ENCODE measurements at regions not wholly inside any gene's neighbourhood (a gene's known extent, or its start where the extent isn't known, plus 50 kb on each side); places are given as distances from the start of the nearest gene placed in this dataset.
A peak's percentile ranks its signal among the peaks of the same experiment; 100 is the strongest.

DNA sequence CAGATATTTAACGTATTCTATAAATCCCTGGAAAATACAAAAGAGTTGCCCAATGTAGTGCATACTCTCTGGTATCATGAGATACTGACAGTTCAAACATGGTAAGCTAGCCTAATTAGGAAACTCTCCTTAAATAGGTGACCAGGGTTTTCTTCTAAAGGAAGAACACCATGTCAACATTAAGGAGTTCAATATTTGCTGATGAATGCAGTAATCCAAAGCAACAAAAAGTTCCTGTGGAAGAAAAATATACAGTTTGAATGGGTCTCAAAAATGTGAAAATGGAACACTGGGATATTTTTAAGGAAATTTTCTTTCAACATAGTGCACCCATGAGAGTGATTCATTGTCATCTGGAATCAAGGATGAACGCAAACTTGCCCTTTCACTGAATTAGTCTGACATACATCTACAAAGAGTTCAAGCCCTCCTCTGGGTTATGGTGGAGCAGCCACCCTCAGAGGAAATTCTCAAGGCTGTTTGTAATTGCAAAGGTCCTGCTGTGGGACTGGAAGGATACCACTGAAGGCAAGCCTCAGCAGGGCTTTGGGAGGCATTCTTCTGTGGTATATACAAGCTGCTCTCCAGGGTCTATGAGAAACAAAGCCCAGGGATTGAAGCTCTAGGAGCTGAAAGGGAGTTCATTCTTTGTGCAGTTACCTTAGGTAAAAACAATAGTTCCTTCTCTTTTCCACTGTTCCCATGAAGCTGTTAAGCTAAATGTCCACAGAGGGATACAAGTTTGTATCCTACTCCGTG is 700.3 kb downstream of the TUSC7 start:
- Histone ChIP-seq H3K9me2 (ENCODE audit: insufficient read depth) (no peaks in the 10 kb centered on the region), H3K4me3 (no peak overlapping the region), H3K4me1 (ENCODE audit: insufficient read depth) (peaks cover 30% of the 10 kb centered on the region), H3K9me3 (ENCODE audit: low read depth) (no peaks in the 10 kb centered on the region), H4K20me1 (ENCODE audit: insufficient read depth) (no peaks in the 10 kb centered on the region), H3F3A (ENCODE audit: insufficient read depth) (peaks cover 16% of the 10 kb centered on the region), H3K9ac (no peak overlapping the region), H3K27me3 (replicated peaks; ENCODE audit: insufficient read depth) (no peaks in the 10 kb centered on the region), H3K4me2 (ENCODE audit: unreplicated experiment) (peak overlapping the region; percentile 36), H2AFZ (peak overlapping the region; percentile 38; the same call in 1 of the 2 replicates), H3K27ac (0 out of 2 replicates have a peak overlapping the region, but pooled peaks have one; percentile 18), H3K36me3 (ENCODE audit: low read depth) (no peaks in the 10 kb centered on the region), H3K79me2 (ENCODE audit: insufficient read depth) (no peaks in the 10 kb centered on the region)
- in situ Hi-C loops (cut with MboI) = no loop called here
- 73 to 77% methylated on average over 3 of the region's 3 CpGs for WGBS, 2 experiments (ENCODE audit: low coverage in 1 of 2, low lambda C conversion rate in 2 of 2, missing lambda C conversion rate in 2 of 2)
- DNase-seq = peak; percentile 35
- TF ChIP-seq EZH2phosphoT487 (IDR thresholded peaks at IDR 0.05; ENCODE audit: insufficient read depth, low read depth) = no peak

DNA sequence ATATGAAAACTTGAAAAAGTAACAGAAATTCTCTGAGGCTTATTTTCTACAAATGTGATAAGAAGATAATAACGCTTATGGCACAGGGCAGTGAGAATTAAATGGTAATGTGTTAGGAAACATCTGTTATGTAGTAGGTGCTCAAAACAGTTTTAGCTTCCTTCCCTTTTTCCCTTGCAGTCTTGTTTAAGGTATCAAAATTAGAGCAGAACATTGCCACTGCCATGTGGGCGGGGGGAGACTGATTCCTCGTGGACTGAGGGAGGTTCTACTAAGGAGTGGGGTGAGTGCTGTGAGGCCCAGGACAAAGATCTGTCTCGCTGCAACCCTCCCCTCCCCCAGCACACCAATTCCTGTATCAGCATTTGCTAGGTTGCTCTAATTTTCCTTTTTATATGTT is 702.4 kb downstream of the TUSC7 start:
- H3K79me2 ChIP-seq (ENCODE audit: insufficient read depth) = no peaks in the 10 kb centered on the region
- DNase-seq = no peak
- WGBS, 2 experiments (ENCODE audit: low coverage in 1 of 2, low lambda C conversion rate in 2 of 2, missing lambda C conversion rate in 2 of 2) = 64% methylated on average over 4 of the region's 4 CpGs
- H3K4me2 ChIP-seq (ENCODE audit: unreplicated experiment) = no peak overlapping the region
- no peaks in the 10 kb centered on the region for H3K9me3 ChIP-seq (ENCODE audit: low read depth)
- no peak overlapping the region for H3K9ac ChIP-seq
- peaks cover 31% of the 10 kb centered on the region for H3K4me1 ChIP-seq (ENCODE audit: insufficient read depth)
- TF ChIP-seq EZH2phosphoT487 (IDR thresholded peaks at IDR 0.05; ENCODE audit: insufficient read depth, low read depth) (no peak), EZH2 (IDR thresholded peaks at IDR 0.05; ENCODE audit: insufficient read depth, poor library complexity, severe bottlenecking) (no peak)
- H3K9me2 ChIP-seq (ENCODE audit: insufficient read depth) = no peaks in the 10 kb centered on the region
- H3K4me3 ChIP-seq = no peak overlapping the region
- no peak overlapping the region for H3K27ac ChIP-seq
- no peaks in the 10 kb centered on the region for H3K36me3 ChIP-seq (ENCODE audit: low read depth)
- H3F3A ChIP-seq (ENCODE audit: insufficient read depth) = peaks cover 16% of the 10 kb centered on the region
- no peaks in the 10 kb centered on the region for H4K20me1 ChIP-seq (ENCODE audit: insufficient read depth)
- H2AFZ ChIP-seq = no peak overlapping the region
- in situ Hi-C loops (cut with MboI) = no loop called here
- no peaks in the 10 kb centered on the region for H3K27me3 ChIP-seq (replicated peaks; ENCODE audit: insufficient read depth)

DNA sequence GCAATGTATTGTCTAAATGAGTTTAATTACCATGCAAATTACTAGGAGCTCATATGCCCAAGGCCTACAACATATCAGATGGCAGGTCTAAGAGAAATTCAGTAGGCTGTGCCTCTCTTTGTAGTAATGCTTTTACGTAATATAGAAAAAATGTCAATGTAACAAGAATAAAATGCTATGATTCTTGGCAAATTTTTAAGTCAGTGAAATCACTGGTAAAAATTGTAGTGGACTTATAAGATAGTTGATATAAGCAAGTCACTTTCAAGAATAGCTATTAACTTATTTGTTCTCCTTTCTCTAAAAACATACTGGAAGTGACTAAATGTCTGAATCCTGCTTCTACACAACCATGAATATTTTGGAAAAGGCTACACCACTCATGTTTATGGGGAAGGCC is 707.8 kb downstream of the TUSC7 start:
- 0 out of 2 replicates have a peak, but pooled peaks cover 3% of the 10 kb centered on the region for H3K9me2 ChIP-seq (ENCODE audit: insufficient read depth)
- H3K4me2 ChIP-seq (ENCODE audit: unreplicated experiment) = no peak overlapping the region
- no peak overlapping the region for H2AFZ ChIP-seq
- H3K27me3 ChIP-seq (replicated peaks; ENCODE audit: insufficient read depth) = no peaks in the 10 kb centered on the region
- no peaks in the 10 kb centered on the region; the same call in 1 of the 2 replicates for H3F3A ChIP-seq (ENCODE audit: insufficient read depth)
- WGBS, 2 experiments (ENCODE audit: low coverage in 1 of 2, low lambda C conversion rate in 2 of 2, missing lambda C conversion rate in 2 of 2) = 57 to 63% methylated on average over 1 of the region's 1 CpG
- no peaks in the 10 kb centered on the region for H3K36me3 ChIP-seq (ENCODE audit: low read depth)
- H3K9me3 ChIP-seq (ENCODE audit: low read depth) = no peaks in the 10 kb centered on the region
- peaks cover 6% of the 10 kb centered on the region; the same call in 1 of the 2 replicates for H3K4me1 ChIP-seq (ENCODE audit: insufficient read depth)
- H4K20me1 ChIP-seq (ENCODE audit: insufficient read depth) = no peaks in the 10 kb centered on the region
- DNase-seq = peak; percentile 32
- no peaks in the 10 kb centered on the region for H3K79me2 ChIP-seq (ENCODE audit: insufficient read depth)
- H3K4me3 ChIP-seq = no peak overlapping the region
- in situ Hi-C loops (cut with MboI) = no loop called here
- H3K9ac ChIP-seq = no peak overlapping the region
- TF ChIP-seq EZH2phosphoT487 (IDR thresholded peaks at IDR 0.05; ENCODE audit: insufficient read depth, low read depth) (no peak), EZH2 (IDR thresholded peaks at IDR 0.05; ENCODE audit: insufficient read depth, poor library complexity, severe bottlenecking) (no peak)
- no peak overlapping the region for H3K27ac ChIP-seq

GRCh38 chr3:117427081-117427480 is 717.5 kb downstream of the TUSC7 start:
- no peak overlapping the region for H3K4me3 ChIP-seq
- no peaks in the 10 kb centered on the region for H4K20me1 ChIP-seq (ENCODE audit: insufficient read depth)
- no peak overlapping the region for H3K9ac ChIP-seq
- no peaks in the 10 kb centered on the region for H3K9me3 ChIP-seq (ENCODE audit: low read depth)
- H3K9me2 ChIP-seq (ENCODE audit: insufficient read depth) = no peaks in the 10 kb centered on the region
- H3K79me2 ChIP-seq (ENCODE audit: insufficient read depth) = no peaks in the 10 kb centered on the region
- no peaks in the 10 kb centered on the region for H3K36me3 ChIP-seq (ENCODE audit: low read depth)
- WGBS, 2 experiments (ENCODE audit: low coverage in 1 of 2, low lambda C conversion rate in 2 of 2, missing lambda C conversion rate in 2 of 2) = 91 to 92% methylated on average over 1 of the region's 1 CpG
- no peaks in the 10 kb centered on the region for H3K27me3 ChIP-seq (replicated peaks; ENCODE audit: insufficient read depth)
- H3K27ac ChIP-seq = no peak overlapping the region
- no peak for DNase-seq
- no peaks in the 10 kb centered on the region for H3K4me1 ChIP-seq (ENCODE audit: insufficient read depth)
- TF ChIP-seq EZH2phosphoT487 (IDR thresholded peaks at IDR 0.05; ENCODE audit: insufficient read depth, low read depth) = no peak
- no peak for TF ChIP-seq EZH2 (IDR thresholded peaks at IDR 0.05; ENCODE audit: insufficient read depth, poor library complexity, severe bottlenecking)
- H2AFZ ChIP-seq = no peak overlapping the region
- no peaks in the 10 kb centered on the region for H3F3A ChIP-seq (ENCODE audit: insufficient read depth)
- in situ Hi-C loops (cut with MboI) = no loop called here
- H3K4me2 ChIP-seq (ENCODE audit: unreplicated experiment) = no peak overlapping the region

Measured in GM23248 (cell line).